ENCODE measurements at regions not wholly inside any gene's neighbourhood (a gene's known extent, or its start where the extent isn't known, plus 50 kb on each side); places are given as distances from the start of the nearest gene placed in this dataset.

GRCh38 chr5:117236941-117237340, 662.3 kb upstream of the SEMA6A start:
- no peak for DNase-seq (ENCODE audit: low read depth in 2 of 2)

DNA sequence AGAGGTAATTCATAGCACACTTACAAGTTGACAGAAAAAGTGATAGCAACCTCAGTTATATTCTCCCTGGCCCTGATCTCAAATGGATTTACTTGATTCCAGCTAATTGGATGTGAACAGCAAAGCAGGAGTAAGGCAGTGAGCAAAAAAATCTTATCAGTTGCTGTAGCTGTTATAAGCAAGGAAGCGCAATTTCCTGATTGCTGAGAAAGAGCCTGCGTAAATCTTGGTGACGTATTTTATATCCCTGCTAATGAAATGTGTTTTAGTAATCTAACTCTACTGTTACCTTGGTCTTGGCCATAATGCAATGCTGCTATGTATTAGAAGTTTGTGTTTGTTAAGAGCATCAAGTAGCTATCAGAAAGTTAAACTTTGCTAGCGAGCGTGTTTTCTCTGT, 661.2 kb upstream of the SEMA6A start:
- no peak for DNase-seq (ENCODE audit: low read depth in 2 of 2)

DNA sequence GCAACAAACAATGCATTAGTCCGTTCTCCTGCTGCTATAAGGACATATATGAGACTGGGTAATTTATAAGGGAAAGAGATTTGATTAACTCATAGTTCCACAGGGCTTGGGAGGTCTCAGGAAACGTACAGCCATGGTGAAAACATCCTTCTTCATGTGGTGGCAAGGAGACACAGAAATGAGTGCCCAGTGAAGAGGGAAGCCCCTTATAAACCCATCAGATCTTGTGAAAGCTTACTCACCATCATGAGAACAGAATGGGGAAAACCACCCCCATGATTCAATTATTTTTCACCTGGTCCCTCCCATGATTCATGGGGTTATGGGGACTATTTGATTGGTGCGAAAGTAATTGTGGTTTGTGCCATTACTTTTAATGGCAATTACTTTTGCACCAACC, 655.8 kb upstream of the SEMA6A start:
- DNase-seq (ENCODE audit: low read depth in 2 of 2) = no peak

DNA sequence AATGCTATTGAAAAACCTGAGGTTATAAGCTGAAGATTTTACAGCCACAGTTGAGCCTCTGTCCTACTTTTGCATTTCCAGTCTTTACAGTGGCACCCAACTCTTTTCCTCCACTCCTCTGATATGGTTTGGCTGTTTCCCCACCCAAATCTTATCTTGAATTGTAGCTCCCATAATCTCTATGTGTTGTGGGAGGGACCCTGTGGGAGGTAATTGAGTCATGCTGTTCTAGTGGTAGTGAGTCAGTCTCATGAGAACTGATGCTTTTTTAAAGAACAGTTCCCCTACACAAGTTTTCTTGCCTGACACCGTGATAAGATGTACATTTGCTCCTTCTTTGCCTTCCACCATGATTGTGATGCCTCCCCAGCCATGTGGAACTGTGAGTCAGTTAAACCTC, 646.1 kb upstream of the SEMA6A start:
- no peak for DNase-seq (ENCODE audit: low read depth in 2 of 2)

GRCh38 chr5:117218789-117219188, 644.2 kb upstream of the SEMA6A start:
- no peak for DNase-seq (ENCODE audit: low read depth in 2 of 2)

DNA sequence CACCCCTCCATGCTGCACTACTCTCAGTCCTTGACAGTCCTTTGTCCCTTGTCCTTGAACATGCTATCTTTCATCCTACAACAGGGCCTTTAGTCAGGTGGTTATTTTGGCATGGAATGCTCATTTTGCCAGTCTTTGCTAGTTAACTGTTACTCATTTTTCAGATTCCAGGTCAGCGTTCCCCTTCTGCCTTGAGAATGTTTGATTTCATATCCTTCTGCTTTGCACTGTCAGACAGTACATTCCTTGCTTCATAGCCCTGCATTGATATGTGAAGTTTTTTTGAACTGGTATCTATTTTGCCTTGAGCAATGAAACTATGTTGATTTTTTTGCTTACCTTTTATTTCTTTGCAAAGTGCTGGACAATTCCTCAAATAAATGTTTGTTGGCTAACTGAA, 638.2 kb upstream of the SEMA6A start:
- no peak for DNase-seq (ENCODE audit: low read depth in 2 of 2)

DNA sequence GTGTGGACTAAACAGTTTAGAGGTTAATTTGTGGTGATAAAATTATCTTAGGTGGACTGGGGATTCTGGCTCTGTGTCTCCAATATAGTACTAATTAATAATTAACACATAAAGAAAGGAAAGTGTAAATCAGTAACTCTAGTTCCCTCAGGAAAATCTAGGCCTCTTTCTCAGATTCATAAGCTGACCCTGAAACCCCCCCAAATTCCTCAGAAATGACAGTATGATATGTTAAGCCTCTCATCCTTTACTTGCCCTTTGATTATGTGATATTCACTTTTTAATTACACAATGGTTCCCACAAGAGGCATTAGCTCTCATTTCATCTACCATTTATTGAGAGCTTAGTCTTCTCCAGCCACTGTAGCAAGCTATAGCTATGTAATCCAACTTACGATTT, 636.2 kb upstream of the SEMA6A start:
- DNase-seq (ENCODE audit: low read depth in 2 of 2) = no peak

DNA sequence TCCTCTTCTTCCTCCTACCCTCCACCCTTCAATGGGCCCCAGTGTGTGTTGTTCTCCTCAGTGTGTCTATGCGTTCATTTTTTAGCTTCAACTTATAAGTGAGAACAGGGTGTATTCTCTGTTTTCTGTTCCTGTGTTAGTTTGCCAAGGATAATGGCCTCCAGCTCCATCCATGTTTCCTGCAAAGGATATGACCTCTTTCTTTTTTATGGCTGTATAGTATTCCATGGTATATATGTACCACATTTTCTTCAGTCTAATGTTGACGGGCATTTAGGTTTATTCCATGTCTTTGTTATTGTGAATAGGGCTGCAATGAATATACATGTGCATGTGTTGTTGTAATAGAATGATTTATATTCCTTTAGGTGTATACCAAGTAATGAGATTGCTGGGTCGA, 634.9 kb upstream of the SEMA6A start:
- DNase-seq (ENCODE audit: low read depth in 2 of 2) = no peak

- DNase-seq (ENCODE audit: low read depth in 2 of 2) = no peak
Measured at GRCh38 chr5:117207088-117207668, 632.6 kb upstream of the SEMA6A start.

GRCh38 chr5:117205894-117206293, 631.3 kb upstream of the SEMA6A start:
- no peak for DNase-seq (ENCODE audit: low read depth in 2 of 2)

GRCh38 chr5:117204926-117205869, 630.6 kb upstream of the SEMA6A start:
- DNase-seq (ENCODE audit: low read depth in 2 of 2) = no peak

DNA sequence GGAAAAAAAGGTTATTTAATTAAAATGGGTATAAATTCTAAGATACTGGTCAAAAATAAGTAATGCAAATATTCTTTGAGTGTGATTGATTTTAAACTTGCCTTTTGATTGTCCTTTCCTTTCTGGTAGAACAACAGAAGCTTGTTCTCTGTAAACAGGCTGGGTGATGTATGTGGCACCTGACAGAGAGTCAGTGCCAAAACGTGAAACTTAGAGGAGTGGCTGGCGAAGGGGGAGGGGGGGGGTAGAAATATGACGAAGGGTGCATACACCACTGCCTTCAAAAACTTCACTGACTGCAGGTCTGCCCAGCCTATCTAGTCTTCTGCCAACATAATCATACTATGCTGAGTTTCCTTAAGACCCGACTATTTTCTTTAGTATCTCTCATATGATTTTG, 629.8 kb upstream of the SEMA6A start:
- no peak for DNase-seq (ENCODE audit: low read depth in 2 of 2)

DNA sequence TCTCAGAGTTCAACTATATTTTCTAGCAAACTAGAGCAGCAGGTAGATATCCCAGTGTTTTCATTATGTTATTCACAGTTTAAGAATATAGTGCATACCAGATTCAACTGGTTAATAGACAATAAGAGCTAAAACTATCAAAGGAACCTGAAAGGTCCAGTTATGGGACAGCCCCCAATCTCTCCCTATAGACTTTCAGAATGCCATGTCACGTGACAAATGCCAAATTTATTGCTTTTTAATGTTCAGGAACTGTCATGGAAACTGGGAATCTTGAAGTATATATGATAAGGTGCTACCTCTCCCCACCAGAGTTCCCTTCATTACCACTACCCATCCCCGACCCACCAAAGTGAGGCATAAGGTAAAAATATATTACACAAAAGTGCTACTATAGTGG, 629.0 kb upstream of the SEMA6A start:
- no peak for DNase-seq (ENCODE audit: low read depth in 2 of 2)

DNA sequence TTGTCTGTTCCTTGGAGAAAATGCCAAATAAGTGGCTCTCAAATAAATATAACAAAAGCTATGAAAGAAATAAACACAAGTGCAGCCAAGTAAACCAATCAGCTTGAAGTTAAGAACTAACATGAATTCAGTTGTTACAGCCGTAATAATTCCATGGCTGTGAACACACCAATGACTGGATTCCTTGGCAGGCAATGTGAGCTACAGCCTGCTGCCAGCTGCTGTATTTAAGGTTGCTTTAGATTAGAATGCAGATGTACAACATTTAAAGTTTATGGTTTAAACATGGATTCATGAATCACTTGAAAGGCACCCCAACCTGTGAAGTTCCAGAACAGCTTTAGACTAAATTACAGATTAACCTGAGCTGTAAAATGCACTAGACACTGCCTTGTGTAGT, 626.4 kb upstream of the SEMA6A start:
- DNase-seq (ENCODE audit: low read depth in 2 of 2) = no peak

GRCh38 chr5:117195076-117195475, 620.5 kb upstream of the SEMA6A start:
- DNase-seq (ENCODE audit: low read depth in 2 of 2) = no peak

DNA sequence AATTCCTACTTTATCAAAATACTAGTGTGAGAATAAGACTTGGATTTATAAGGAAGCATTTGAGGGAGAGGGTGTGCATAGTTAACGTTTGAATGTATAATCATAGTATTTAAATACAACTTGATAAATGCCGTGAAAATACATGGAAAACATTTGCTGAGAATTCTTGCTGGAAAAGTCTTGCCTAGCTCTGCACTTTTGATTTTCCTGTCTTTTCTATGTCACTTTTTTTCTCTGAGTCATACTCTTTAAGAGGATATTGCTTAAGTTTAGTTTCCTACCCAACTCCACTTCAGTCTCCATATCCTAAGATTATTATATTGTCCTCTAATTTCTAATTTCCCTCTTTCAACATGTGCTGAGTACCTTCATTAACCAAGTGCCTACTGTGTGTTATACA, 616.6 kb upstream of the SEMA6A start:
- no peak for DNase-seq (ENCODE audit: low read depth in 2 of 2)

- DNase-seq (ENCODE audit: low read depth in 2 of 2) = no peak
Measured at GRCh38 chr5:117189784-117190183, 615.2 kb upstream of the SEMA6A start.

DNA sequence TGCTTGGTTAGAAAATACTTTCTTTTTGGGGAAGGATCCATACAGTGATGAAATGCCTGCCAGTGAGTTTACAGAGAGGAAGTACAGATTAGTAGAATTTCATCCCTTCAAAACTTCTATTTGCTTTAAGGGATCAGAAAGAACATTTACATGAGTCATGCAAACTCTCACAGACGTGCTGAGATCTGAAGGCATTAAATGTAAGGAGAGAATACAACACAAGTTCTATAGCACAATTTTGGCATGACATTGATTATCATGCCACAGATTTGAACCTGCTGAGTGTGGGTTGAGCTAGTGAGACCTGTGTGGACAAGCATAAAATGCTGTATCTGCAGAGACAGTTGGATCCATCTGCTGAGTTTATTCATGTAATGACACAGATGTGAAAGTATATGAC, 613.6 kb upstream of the SEMA6A start:
- no peak for DNase-seq (ENCODE audit: low read depth in 2 of 2)

DNA sequence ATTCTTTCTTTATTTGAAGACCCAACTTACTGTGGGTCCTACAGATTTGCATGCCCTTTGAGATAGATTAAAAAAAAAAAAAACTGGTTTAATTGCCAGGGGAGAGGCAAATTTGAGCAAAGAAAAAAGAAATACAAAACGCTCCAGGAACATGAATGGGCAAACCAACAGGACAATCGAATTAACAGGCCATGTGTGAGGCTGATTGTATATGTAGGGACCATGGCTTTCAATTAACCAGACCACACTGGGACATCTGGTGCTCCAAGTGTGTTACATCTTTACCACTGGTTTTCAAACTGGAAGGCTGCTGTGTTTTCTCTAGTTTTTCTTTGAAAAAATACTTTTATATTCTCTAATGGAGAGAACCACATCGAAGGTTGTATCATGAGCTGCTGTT, 612.1 kb upstream of the SEMA6A start:
- DNase-seq (ENCODE audit: low read depth in 2 of 2) = no peak

DNA sequence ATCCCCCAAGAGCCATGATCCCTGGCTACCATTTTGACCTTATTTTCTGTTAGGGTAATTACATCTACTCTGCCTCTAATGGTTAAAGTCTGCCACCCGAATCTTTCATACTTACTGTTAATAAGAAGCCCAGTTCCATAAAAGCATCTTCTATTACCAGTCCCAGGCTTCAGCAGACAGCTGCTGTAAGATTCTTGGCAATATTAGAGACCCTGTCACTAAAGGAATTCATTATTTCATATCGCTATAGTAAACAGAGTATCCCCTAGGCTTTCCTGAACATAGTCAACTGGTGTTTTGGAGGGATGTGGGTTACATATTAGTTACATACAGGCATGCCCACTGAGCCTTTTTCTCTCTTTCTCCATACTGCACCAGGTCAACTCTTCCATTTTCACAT, 608.7 kb upstream of the SEMA6A start:
- no peak for DNase-seq (ENCODE audit: low read depth in 2 of 2)

DNA sequence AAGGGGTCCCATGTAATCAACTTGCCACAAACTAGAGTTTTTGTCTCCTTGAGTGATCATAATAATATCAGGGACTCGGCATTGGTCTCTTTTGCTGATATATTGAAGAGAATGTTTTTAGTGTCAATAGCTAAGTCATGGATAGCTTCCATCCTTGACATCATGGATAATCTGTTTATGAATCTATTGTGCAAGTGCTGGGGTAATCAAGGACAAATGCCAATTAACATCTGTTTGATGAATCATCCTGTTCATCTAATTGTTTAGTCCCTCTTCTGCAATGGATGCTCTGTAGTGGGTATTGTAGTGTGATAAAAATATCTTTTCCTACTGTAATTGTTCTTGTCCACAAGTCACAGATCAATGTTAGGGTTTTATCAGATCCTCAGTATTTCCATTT, 607.5 kb upstream of the SEMA6A start:
- DNase-seq (ENCODE audit: low read depth in 2 of 2) = no peak

GRCh38 chr5:117177302-117177701, 602.7 kb upstream of the SEMA6A start:
- DNase-seq (ENCODE audit: low read depth in 2 of 2) = no peak

DNA sequence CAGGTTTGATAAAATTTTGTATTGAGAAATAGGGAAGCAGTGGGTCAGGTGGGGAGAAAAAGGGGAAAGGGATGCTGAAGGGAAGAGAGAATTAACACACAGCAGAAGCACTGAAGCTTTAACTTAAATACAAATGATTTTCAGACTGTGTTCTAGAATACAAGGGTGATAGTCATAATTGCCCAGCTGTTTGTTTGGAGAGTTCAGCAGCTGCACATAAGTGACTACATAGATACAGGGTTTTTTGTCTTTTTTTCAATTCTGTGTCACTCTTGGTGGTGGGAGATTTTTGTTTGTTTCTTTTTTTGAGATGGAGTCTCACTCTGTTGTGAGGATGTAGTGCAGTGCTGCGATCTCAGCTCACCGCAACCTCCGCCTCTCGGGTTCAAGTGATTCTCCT, 590.4 kb upstream of the SEMA6A start:
- no peak for DNase-seq (ENCODE audit: low read depth in 2 of 2)
